Ovary (tissue), 3 donors: ENCODE measurements at regions not wholly inside any gene's neighbourhood (a gene's known extent, or its start where the extent isn't known, plus 50 kb on each side); places are given as distances from the start of the nearest gene placed in this dataset.

Experiments used
- POLR2A ChIP-seq: fragments of 450-650 bp; IDR thresholded peaks from one replicate; pipeline ENCODE4 v1.6.1; 2017; ENCODE audit warnings: antibody characterized with exemption, mild to moderate bottlenecking, moderate library complexity
- TF ChIP-seq, protein P1 (sequence below), 3 donors: fragments of 450-650 bp in 2 of 3; fragments of 200-600 bp in 1 of 3; IDR thresholded peaks; one replicate each; pipeline versions ENCODE4 v1.5.1 to v1.8.0; 2016 to 2022; ENCODE audit warnings: antibody characterized with exemption in 3 of 3, mild to moderate bottlenecking in 1 of 3
- donor health status: DM: no; HTN: no; CAD: no.

- TF ChIP-seq, protein P1, sequence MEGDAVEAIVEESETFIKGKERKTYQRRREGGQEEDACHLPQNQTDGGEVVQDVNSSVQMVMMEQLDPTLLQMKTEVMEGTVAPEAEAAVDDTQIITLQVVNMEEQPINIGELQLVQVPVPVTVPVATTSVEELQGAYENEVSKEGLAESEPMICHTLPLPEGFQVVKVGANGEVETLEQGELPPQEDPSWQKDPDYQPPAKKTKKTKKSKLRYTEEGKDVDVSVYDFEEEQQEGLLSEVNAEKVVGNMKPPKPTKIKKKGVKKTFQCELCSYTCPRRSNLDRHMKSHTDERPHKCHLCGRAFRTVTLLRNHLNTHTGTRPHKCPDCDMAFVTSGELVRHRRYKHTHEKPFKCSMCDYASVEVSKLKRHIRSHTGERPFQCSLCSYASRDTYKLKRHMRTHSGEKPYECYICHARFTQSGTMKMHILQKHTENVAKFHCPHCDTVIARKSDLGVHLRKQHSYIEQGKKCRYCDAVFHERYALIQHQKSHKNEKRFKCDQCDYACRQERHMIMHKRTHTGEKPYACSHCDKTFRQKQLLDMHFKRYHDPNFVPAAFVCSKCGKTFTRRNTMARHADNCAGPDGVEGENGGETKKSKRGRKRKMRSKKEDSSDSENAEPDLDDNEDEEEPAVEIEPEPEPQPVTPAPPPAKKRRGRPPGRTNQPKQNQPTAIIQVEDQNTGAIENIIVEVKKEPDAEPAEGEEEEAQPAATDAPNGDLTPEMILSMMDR (IDR thresholded peaks at IDR 0.05) = no peak
- TF ChIP-seq POLR2A = no peak
Observed at GRCh38 chr5:167582283-167582682, 709.2 kb upstream of the WWC1 start.
